ENCODE measurements at regions not wholly inside any gene's neighbourhood (a gene's known extent, or its start where the extent isn't known, plus 50 kb on each side); places are given as distances from the start of the nearest gene placed in this dataset.

DNA sequence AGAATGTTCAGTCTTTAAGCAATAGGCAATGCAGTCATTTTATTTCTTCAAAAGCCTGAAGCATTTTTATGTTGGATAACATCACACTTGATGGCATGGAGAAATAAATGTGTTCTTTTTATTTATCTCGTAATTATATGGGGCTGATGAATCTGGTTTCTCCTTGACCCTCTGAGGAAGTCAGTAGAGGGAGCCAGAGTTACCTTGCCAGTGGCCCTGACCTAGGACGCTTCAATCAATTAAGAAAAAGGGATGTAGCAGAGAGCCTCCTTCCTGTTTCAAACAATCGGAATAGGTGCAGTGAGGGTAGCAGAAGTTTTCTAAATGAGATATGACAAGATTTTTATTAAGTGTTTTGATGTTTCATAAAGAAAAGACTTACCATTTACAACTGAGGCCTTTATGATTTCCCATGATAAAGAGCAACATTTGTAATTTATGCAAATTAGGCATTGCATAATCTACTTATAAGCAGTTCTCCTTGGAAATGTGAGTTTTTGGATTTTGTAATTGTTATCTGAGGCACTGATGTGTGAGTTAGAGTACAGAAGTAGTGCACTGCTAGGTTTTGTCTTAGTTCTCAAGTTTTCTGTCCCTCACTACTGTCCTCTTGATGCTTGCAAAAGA is 129.1 kb downstream of the RAP2B start:
- DNase-seq, result no peak

DNA sequence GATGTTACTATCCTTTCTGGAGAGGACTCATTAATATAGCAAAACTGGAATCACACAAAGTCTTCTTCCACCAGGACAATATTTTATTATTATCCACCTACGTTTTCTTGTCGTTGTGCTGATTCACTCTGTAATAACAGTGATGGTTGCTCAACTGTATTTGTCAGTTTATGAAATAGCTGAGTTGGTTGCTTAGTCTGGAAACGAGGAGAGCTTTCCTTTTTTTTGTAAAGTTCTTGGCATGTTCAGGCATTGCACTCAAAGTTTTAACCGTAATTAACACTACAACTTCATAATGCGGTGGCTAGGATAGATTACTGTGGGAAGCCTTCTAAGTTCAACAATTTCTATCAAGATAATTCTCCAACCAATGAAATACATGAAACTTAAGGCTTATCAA is 131.2 kb downstream of the RAP2B start:
- intact Hi-C loops (cut with micrococcal nuclease), result no loop called here
- DNase-seq, result no peak
- no peak for ATAC-seq

More for the DNA sequence above, 129.1 kb downstream of the RAP2B start:
- ATAC-seq, result peak; percentile 60
- intact Hi-C loops (cut with micrococcal nuclease), result no loop called here

DNA sequence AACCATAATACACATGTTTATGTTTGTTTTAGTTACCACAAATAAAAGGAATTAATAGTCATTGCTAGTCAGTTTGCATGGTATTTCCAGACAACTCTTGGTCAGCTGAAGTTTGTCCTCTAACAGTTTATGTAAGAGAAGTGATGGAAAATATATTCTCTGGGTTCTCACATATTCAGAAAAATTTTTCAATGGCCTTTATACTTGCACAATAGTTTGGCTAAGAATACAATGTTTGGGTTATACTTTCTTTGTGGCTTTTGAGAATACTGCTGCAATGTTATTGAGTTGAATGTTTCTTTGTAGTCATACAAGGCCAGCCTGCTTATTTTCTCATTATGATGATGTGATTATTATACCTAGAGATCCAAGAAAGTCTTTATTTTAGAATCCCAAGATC is 133.9 kb downstream of the RAP2B start:
- intact Hi-C loops (cut with micrococcal nuclease), result no loop called here
- DNase-seq, result no peak
- no peak for ATAC-seq

DNA sequence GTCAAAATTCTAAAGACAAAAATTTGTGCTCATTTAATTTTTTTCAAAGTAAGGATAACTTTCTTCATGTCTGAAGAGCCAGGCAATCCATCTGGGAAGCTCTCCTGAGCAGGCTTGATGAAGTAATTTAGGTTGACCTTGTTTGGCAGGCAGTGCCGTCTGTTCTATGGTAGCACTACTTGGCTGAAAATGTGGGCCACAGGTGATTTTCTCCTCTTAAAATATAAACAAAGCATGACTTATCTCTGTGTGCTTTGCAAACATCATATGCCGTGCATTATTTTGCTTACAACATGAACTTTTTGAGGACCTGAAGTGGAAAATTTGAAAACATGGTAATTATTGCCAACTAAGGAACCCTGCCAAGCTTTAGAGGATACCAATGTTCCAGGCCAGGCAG is 143.2 kb downstream of the RAP2B start:
- DNase-seq, result no peak
- intact Hi-C loops (cut with micrococcal nuclease), result no loop called here
- no peak for ATAC-seq

DNA sequence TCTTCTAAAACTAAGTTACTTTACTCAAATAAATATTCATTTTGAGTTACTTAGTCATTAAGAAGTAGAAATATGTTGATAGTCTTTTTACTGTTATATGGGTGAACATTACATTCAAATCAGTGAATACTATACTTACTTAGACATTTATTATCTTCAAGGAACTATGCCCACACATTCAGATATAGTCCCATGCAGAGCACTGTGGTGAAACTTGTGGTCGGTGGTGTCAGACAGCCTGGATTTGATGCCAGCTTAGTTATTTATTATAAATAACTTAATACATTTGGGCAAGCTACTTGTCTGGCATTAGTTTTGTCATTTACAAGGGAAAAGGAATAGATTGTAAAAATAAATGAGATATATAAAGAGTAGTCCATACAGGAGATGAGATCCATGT is 149.5 kb downstream of the RAP2B start:
- intact Hi-C loops (cut with micrococcal nuclease), result no loop called here
- DNase-seq (no peak), ATAC-seq (no peak)

DNA sequence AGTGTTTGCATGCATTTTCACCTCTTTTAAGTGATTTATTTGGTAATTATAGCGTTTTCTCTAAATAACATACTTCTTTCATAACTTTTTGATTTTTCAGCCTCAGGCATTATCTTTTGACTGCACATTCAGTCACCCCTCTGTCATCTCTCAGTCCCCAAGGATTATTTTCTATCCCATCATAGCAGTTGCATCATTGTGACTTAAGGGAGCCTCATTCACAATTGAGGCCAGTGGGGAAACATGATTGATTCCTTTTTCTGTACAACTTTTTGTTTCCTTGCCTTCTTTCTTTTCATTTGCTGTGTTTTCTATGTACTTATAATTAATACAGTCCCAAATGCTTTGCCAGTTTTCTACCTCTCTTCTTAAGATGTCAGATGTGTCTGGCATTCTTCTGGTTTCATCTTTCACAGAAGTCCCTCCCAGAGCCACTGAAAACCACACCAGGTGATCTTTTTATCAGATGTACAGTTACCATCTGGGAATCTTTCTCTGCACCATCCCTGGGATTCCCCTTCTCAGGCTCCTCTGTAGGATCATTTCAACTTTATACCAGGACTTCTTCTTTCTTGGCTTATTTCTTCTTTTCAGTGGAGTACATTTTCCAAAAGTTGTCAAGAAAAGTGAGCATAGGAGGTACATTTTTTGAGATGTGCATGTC is 151.4 kb downstream of the RAP2B start:
- DNase-seq (no peak), ATAC-seq (no peak)
- intact Hi-C loops (cut with micrococcal nuclease), result no loop called here

DNA sequence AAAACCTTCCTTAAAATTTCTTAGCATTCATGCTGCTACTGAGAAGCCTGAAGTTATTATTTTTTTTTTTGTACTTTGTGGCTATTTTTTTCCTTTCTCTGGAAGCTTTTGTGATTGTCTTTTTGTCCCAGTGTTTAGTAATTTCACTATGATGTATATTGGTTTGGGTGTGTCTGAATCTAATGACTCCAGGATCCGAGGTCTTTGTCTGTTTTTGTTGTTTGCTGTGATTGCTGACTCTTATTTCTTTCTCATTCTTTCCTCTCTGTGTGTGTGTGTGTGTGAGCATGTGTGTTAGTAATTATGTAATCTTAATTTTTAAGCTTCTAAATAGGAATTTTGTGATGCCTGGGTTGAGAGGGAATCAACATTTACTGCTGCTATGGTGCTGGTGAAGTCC is 152.0 kb downstream of the RAP2B start:
- intact Hi-C loops (cut with micrococcal nuclease), result no loop called here
- ATAC-seq (no peak), DNase-seq (no peak)

DNA sequence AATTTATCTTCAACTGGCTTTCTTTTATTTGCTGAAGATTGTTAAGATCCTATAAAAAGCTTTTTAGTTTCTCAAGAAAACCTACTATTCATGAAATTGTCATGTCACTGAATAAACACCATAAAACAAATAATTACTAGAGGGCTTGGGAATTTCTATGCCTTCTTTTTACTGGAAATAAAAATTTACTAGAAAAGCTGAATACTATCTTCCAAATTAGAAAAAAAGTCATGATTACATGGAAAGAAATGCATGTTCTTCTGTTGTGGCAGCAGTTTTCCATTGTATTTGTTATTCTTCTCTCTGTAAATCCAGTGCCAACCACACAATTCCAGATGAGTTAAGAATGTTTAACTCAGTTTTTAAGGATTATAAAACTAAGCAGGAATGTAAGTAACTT is 153.8 kb downstream of the RAP2B start:
- ATAC-seq (no peak), DNase-seq (no peak)
- intact Hi-C loops (cut with micrococcal nuclease), result no loop called here

DNA sequence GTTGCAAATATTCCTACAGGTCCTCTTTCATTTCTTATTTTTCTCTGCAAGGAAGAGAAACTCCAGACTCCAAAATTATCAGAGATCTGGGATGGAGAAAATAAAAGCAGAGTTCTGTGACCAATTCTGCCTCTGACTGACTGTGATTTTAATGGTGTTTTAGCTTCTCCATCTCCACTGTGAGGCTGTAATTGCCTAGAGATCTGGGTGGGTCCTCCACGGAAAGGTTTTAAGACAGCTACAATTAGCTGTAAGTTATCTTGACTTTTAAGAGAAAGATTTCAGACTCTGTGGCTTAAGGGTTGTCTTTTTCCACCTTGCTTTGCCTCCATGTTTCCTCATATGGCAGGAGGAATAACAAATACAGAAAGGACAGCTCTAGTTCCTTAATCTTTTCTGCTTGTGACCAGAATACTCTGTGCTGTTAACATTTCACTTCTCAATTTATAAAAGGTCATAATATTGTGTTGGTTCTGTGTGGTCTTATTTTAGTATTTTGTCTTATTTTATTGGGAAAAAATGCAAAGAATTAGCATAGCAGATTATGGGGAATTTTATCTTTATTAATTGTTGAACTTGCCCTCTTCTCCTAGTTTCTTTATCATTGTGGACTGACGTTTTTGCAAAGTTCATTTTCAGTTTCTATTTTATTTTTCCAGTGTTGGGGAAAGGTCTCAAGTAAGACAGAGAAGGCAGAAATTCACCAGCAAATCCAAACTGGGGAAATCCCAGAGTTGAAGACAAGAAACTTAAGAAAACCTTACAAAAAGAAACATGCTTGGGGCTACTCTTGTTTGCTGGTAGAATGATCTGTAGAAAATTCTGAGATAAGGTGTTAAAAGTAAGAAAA is 157.9 kb downstream of the RAP2B start:
- no peak for DNase-seq
- ATAC-seq, result no peak
- intact Hi-C loops (cut with micrococcal nuclease), result no loop called here

DNA sequence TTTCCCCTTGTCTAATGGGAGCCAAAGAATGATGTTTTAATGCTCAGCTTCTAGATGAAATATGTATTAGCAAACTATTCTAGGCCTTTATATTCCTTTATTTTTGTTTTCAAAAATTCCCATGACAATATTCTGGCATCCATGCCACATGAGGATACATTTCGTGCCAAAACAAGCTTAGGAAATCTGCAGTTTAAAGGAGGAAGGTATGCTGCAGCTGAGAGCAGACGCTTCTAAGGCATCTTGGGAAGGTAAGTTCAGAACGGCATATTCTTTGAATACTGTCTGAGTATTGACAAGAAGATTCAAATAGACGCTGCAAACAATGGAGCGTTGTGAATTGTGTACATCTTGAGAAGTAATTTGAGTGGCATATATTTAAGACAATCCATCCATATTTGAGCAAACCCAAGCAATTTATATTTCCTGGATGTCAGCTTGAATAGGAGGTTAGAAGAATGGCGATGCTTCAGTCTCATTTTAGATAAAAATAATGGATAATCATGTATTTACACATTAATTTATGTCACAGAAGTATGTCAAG is 158.6 kb downstream of the RAP2B start:
- intact Hi-C loops (cut with micrococcal nuclease), result no loop called here
- DNase-seq (no peak), ATAC-seq (no peak)

DNA sequence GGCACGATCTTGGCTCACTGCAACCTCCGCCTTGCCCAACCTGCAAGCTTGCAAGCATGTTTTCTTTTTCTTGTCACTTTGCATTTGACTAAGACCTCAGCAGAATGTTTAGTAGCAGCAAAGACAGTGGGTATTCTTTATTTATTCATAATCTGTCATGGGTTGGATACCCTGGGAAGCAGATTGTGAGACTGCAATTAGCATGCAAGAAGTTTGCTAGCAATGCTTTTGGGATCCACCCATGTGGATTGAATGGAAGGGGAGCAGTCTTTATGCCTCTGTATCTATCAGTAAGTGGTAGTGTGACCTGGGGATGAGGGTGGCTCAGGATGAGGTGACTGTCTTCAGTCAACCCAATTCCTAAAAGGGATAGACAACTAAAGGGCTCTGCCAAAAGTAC is 166.7 kb downstream of the RAP2B start:
- no peak for DNase-seq
- ATAC-seq, result no peak
- intact Hi-C loops (cut with micrococcal nuclease), result no loop called here

DNA sequence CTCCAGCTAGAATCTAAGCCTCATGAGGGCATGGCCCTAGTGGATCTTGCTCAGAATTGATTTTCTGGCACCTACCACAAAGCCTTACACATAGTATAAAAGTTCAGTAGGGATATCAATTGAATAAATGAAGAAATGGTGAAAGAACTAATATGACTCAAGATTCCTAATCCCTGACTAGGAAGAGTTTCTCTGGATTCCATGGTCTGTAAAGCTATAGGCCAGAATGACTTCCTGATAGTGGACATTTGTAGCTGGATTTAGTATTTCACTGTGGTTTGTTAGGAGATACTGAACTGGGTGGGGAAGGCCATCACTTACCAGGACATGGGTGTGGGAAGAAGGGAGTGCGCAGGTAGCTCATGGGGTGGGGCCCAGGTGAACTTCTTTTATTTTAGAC is 168.9 kb downstream of the RAP2B start:
- no peak for DNase-seq
- ATAC-seq, result no peak
- intact Hi-C loops (cut with micrococcal nuclease), result no loop called here

DNA sequence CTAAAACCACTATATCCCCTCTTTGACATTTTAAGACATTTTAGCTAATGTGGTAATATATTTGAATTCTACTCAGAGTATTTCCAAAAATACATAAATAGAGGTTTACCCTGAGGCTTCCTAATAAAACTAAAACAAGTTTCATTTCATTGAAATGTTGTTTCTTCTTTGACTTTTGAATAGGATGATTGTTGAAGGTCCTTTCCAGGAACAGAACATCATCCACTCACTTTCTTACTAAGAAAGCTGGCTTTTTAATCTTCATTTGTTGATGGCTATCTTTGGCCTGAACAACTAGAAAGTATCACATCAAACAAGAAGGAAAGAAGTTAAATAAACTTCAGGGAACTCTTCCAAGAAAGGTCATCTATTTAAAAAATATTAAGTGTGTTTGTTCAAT is 169.7 kb downstream of the RAP2B start:
- ATAC-seq, result no peak
- DNase-seq, result no peak
- intact Hi-C loops (cut with micrococcal nuclease), result no loop called here

DNA sequence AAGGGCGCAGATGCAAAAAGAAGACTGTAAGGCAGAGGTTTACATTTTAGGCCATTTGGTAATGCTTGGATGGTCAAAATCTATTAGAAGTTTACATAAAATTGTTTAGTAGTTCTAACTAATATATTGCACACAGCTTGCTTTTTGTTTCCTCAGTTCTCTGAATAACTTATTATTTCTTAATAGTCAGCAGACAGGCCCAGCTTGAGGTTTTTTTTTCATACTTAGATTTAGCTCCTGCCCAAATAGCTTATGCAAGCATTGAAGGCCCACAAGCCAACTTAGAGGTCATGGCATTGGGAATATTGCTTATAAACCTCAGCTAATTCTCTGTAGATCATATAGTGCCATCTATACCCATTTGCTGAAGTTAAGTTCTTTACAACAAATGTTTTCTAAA is 172.5 kb downstream of the RAP2B start:
- intact Hi-C loops (cut with micrococcal nuclease), result no loop called here
- no peak for DNase-seq
- ATAC-seq, result no peak

DNA sequence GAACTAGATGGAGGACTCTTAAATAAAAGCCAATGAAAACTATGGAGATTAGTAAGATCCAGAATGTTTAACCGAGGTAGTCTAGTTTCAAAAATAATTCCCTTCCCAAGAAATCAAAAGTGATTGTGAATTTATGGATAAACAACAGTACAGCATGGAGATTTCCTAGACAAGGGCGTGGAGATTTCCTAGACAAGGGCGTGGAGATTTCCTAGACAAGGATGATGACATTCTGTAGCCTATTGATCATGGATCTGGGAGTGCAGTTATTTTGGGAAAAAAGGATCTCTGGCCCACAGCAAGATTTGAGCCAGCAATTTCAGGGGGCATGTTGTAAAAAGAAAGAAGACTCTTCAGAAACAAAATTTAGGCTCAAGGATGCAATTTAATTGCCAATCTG is 175.3 kb downstream of the RAP2B start:
- intact Hi-C loops (cut with micrococcal nuclease), result no loop called here
- no peak for DNase-seq
- no peak for ATAC-seq

DNA sequence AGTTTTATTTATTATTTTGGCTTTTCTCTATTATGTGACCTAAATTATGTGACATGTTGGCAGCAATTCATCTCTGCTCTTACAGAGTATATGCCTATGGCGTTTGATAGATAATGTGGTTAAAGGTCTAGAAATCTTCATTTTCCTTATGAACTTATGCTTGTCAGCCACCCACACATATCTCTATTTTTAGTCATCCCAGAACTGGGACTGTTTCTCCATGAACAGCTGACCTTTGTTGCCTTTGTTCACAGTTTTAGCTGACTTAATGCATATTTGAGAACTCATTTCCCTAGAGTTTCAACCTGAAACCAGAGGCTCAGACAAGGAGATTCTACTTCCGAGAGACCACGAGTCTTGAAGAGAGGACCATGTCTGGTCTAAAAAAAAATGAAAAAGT is 176.5 kb downstream of the RAP2B start:
- DNase-seq, result no peak
- intact Hi-C loops (cut with micrococcal nuclease), result no loop called here
- no peak for ATAC-seq

DNA sequence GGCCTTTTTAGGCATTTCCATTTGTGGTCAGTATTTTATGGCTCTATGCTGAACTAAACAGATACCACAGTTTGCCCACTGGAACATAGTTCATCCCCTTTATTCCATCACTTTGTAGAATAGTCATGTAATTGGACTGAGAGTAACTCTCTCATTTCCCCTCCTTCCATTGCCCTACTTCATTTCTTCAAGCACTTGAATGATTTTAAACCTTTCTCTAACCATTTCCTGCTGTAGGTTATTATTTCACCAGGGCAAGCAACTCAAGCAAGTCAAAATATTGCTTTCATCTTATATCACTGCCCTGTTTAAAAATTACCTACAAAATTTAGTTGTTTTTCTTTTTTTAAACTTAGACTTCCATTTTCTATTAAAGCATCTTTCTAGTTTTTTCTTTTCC is 177.0 kb downstream of the RAP2B start:
- ATAC-seq (no peak), DNase-seq (no peak)
- intact Hi-C loops (cut with micrococcal nuclease), result no loop called here

DNA sequence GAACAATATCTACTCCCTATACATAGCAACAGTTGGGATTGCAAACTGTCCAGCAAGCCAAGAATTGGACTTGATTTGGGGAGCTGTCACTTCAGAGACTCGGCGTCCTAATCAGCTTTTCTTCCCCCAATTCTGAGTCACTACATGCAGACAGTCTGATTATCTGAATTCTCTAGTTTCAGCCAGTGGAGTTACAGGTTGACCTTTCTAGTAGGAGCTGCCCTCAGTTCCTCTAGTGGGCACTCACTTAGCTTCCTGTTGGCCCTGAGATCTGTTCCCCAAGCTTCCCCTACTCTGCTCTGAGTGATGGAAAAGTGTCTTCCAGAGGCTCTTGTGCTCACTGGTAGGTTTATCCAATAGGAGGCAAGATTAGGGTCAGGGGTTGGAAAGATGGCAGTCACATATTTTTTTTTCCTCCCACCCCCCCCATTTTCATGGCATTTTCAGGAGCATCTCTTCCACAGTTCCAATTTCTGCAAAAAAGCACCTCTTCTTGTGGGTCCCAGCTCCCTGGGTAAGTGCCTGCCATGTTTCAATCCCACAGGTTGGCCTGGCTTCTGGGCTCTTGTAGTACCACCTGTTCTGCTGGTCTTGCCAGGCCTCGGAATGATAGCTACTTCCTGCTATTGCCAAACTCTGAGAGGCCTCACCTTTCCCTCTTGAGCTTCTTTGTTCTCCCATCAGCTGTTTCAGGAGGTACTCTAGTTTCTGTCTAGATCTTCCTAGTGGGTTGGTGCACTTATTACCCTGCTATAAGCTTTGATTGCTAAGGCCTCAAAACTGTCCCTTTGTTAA is 182.2 kb downstream of the RAP2B start:
- ATAC-seq, result no peak
- DNase-seq, result no peak
- intact Hi-C loops (cut with micrococcal nuclease), result no loop called here

DNA sequence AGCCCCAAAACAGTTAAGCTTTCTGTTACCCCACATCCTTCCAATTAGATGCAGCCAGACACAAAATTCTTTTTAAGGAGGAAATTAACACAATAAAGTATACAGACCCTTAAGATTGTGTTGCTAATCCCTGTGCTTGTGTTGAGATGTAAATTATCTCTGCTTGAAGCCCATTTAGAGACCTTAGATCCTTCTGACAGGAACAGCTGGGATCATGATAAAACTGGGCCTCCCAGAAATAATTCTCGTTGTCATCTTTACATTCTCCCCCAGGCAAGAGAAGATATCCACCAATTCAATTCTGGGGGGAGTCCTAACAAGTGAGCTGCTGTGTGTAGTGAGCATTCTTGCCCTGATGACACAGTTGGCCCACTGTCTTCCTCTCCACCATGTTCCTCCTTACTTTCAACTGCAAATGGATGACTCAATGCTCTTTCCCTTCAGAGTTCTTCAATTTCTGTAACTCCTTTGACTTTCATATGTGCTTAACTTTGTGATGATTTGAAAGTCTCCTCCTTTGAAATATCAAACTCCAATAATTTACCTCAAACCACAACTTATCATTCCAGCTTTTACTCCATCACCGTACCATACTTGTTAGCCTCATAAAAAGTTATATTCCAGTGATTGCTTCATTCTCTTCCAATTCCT is 186.6 kb downstream of the RAP2B start:
- intact Hi-C loops (cut with micrococcal nuclease), result no loop called here
- ATAC-seq (no peak), DNase-seq (no peak)

All from left ventricle myocardium superior (tissue), 1 donor.